ENCODE measurements at regions not wholly inside any gene's neighbourhood (a gene's known extent, or its start where the extent isn't known, plus 50 kb on each side); places are given as distances from the start of the nearest gene placed in this dataset.

GRCh38 chr1:157410457-157410856 lies 141.9 kb downstream of the FCRL5 start:
- H3K4me3 ChIP-seq (ENCODE audit: low read depth, low read length): no peak overlapping the region
- TF ChIP-seq CTCF (IDR thresholded peaks at IDR 0.05; ENCODE audit: insufficient read depth, low read depth, low read length, missing control alignments): no peak
- no peak for DNase-seq (ENCODE audit: low read depth)

DNA sequence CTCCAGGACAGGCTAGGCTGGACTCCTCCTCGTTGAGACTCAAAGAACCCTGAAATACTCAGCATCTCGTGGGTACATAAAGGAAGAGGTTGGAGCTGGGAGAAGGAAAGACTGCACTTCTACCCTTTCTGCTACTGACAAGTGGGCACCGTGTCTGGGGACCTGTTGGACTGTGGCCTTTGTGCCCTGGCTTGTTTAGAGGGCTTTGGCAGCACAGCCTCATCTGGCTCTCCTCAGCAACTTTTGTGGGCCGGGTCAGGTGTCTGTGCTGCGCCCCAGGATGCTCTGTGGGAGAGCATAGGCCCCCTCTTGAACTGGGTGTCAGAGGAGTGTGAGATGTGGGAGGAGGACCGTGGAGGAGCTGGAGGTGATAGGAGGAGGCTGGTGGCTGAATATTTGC lies 142.4 kb downstream of the FCRL5 start:
- H3K4me3 ChIP-seq (ENCODE audit: low read depth, low read length): no peak overlapping the region
- TF ChIP-seq CTCF (IDR thresholded peaks at IDR 0.05; ENCODE audit: insufficient read depth, low read depth, low read length, missing control alignments): no peak
- DNase-seq (ENCODE audit: low read depth): no peak

GRCh38 chr1:157407917-157408525 lies 144.3 kb downstream of the FCRL5 start:
- H3K4me3 ChIP-seq (ENCODE audit: low read depth, low read length): no peak overlapping the region
- TF ChIP-seq CTCF (IDR thresholded peaks at IDR 0.05; ENCODE audit: insufficient read depth, low read depth, low read length, missing control alignments): no peak
- no peak for DNase-seq (ENCODE audit: low read depth)

DNA sequence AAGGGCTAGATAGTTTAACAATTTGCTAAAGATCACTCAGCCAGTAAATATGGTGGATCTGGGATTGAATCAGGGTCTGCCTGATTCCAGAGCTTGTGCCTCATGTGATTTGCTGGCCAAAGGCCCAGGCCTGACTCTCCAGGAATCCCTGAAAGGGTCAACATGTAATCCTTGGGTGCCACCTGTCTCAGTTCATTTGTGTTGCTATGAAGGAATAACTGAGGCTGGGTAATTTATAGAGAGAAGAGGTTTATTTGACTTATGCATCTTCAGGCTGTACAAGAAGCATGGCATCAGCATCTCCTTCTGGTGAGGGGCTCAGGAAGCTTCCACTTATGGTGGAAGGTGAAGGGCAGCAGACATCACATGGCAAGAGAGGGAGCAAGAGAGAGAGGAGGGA lies 144.9 kb downstream of the FCRL5 start:
- no peak for TF ChIP-seq CTCF (IDR thresholded peaks at IDR 0.05; ENCODE audit: insufficient read depth, low read depth, low read length, missing control alignments)
- DNase-seq (ENCODE audit: low read depth): no peak
- H3K4me3 ChIP-seq (ENCODE audit: low read depth, low read length): no peak overlapping the region

- no peak overlapping the region for H3K4me3 ChIP-seq (ENCODE audit: low read depth, low read length)
- no peak for DNase-seq (ENCODE audit: low read depth)
- TF ChIP-seq CTCF (IDR thresholded peaks at IDR 0.05; ENCODE audit: insufficient read depth, low read depth, low read length, missing control alignments): no peak
Observed at GRCh38 chr1:157405662-157406061, 146.7 kb downstream of the FCRL5 start.

GRCh38 chr1:157404614-157405013 lies 147.7 kb downstream of the FCRL5 start:
- no peak for TF ChIP-seq CTCF (IDR thresholded peaks at IDR 0.05; ENCODE audit: insufficient read depth, low read depth, low read length, missing control alignments)

DNA sequence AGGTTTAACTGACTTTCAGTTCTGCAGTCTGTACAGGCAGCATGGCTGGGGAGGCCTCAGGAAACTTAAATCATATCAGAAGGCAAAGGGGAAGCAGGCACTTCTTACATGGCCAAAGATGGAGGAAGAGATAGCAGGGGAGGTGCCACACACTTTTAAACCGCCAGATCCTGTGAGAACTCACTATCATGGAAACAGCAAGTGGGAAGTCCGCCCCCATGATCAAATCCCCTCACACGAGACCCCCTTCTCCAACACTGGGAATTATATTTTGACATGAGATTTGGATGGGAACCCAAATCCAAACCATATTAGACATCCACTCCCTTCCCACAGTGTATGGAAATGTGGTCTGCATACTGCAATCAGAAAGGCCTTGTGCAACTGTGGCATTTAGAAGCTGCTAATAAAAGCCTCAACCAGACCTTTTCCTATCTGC lies 148.2 kb downstream of the FCRL5 start:
- no peak overlapping the region for H3K4me3 ChIP-seq (ENCODE audit: low read depth, low read length)
- peak; percentile 33 for DNase-seq (ENCODE audit: low read depth)
- no peak for TF ChIP-seq CTCF (IDR thresholded peaks at IDR 0.05; ENCODE audit: insufficient read depth, low read depth, low read length, missing control alignments)

More at GRCh38 chr1:157404614-157405013, 147.7 kb downstream of the FCRL5 start:
- no peak overlapping the region for H3K4me3 ChIP-seq (ENCODE audit: low read depth, low read length)
- no peak for DNase-seq (ENCODE audit: low read depth)

All from GM12865 (cell line).